ENCODE measurements at regions not wholly inside any gene's neighbourhood (a gene's known extent, or its start where the extent isn't known, plus 50 kb on each side); places are given as distances from the start of the nearest gene placed in this dataset.

- peaks cover 0 to 6% (median 2%) of the 10 kb centered on the region in 3 donors for H3K9me3 ChIP-seq (ENCODE audit: control insufficient read depth in 2 of 3, insufficient read depth in 1 of 3, low read length in 3 of 3)
- FAIRE-seq (no peak), DNase-seq (no peak)
- H3K9ac ChIP-seq (ENCODE audit: low read length in 3 of 3), result no peak overlapping the region
- H3K4me1 ChIP-seq (ENCODE audit: control insufficient read depth in 2 of 3, insufficient read depth in 2 of 3, low read depth in 1 of 3, low read length in 3 of 3), result no peaks in the 10 kb centered on the region
- intact Hi-C loops (cut with DNase I), result no loop called here
- H3K4me3 ChIP-seq (ENCODE audit: low read length in 3 of 3), result no peak overlapping the region
- no peaks in the 10 kb centered on the region for H3K36me3 ChIP-seq (ENCODE audit: control insufficient read depth in 2 of 3, insufficient read depth in 3 of 3, low read length in 3 of 3)
- TF ChIP-seq CTCF (IDR thresholded peaks at IDR 0.05; ENCODE audit: borderline replicate concordance, extremely low read depth, insufficient read depth), result no peak
- H3K27ac ChIP-seq (ENCODE audit: low read depth in 2 of 2, low read length in 2 of 2), result no peak overlapping the region
- H3K27me3 ChIP-seq (ENCODE audit: control insufficient read depth, insufficient read depth, low read length), result no peaks in the 10 kb centered on the region
Measured at GRCh38 chr7:45390731-45391130, 183.4 kb upstream of the ADCY1 start.

DNA sequence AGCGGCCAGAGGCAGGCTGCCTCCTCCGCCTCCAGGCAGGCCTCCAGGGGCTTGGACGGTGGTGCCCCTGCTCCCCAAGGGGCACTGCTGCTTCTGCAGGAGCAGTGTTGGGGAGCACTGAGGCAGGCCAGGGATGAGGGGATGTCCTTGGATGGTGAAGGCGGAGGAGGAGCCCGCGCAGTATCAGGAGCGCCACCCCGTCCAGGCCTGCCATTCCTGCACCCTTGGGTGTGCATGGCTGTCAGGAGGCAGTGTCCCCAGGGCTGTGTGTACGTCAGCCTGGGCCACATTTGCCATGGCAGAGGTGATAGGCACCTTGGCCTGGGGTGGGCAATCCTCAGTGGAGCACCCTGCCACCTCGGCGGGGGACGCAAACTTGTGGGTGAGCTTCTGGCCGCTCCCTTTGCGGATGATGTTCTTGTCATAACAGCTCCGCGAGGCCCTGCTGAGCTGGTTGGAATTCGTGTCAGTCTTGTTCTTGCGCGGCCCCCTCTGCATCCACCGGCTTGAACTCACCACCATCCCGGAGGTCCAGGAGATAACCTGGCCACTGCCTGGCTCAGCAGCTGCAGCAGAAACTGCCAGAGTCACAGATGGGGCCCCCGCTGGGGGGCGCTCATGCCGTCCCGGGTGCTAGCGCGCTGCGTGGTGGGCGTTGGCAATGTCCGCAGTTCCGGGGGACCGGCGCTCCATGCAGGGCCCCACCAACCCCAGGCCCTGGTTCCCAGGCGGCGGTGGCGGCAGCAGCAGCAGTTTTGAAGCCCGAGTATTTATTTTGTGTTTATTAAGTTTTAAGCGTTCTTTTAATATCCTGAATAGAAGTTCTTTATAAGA is 182.3 kb upstream of the ADCY1 start:
- no peaks in the 10 kb centered on the region for H3K36me3 ChIP-seq (ENCODE audit: control insufficient read depth in 2 of 3, insufficient read depth in 3 of 3, low read length in 3 of 3)
- no peak overlapping the region for H3K27ac ChIP-seq (ENCODE audit: low read depth in 2 of 2, low read length in 2 of 2)
- DNase-seq, result no peak
- no peak overlapping the region for H3K4me3 ChIP-seq (ENCODE audit: low read length in 3 of 3)
- no peak overlapping the region for H3K9ac ChIP-seq (ENCODE audit: low read length in 3 of 3)
- peaks cover 0 to 6% (median 2%) of the 10 kb centered on the region in 3 donors for H3K9me3 ChIP-seq (ENCODE audit: control insufficient read depth in 2 of 3, insufficient read depth in 1 of 3, low read length in 3 of 3)
- no peaks in the 10 kb centered on the region for H3K4me1 ChIP-seq (ENCODE audit: control insufficient read depth in 2 of 3, insufficient read depth in 2 of 3, low read depth in 1 of 3, low read length in 3 of 3)
- no peak for FAIRE-seq
- no peak for TF ChIP-seq CTCF (IDR thresholded peaks at IDR 0.05; ENCODE audit: borderline replicate concordance, extremely low read depth, insufficient read depth)
- no peaks in the 10 kb centered on the region for H3K27me3 ChIP-seq (ENCODE audit: control insufficient read depth, insufficient read depth, low read length)
- intact Hi-C loops (cut with DNase I), result no loop called here

GRCh38 chr7:45394117-45394708 is 180.0 kb upstream of the ADCY1 start:
- no peak overlapping the region for H3K4me3 ChIP-seq (ENCODE audit: low read length in 3 of 3)
- H3K27me3 ChIP-seq (ENCODE audit: control insufficient read depth, insufficient read depth, low read length), result no peaks in the 10 kb centered on the region
- intact Hi-C loops (cut with DNase I), result no loop called here
- DNase-seq (no peak), FAIRE-seq (no peak)
- peaks cover 0 to 6% (median 2%) of the 10 kb centered on the region in 3 donors for H3K9me3 ChIP-seq (ENCODE audit: control insufficient read depth in 2 of 3, insufficient read depth in 1 of 3, low read length in 3 of 3)
- no peak overlapping the region for H3K27ac ChIP-seq (ENCODE audit: low read depth in 2 of 2, low read length in 2 of 2)
- H3K9ac ChIP-seq (ENCODE audit: low read length in 3 of 3), result no peak overlapping the region
- no peak for TF ChIP-seq CTCF (IDR thresholded peaks at IDR 0.05; ENCODE audit: borderline replicate concordance, extremely low read depth, insufficient read depth)
- no peaks in the 10 kb centered on the region for H3K36me3 ChIP-seq (ENCODE audit: control insufficient read depth in 2 of 3, insufficient read depth in 3 of 3, low read length in 3 of 3)
- no peaks in the 10 kb centered on the region for H3K4me1 ChIP-seq (ENCODE audit: control insufficient read depth in 2 of 3, insufficient read depth in 2 of 3, low read depth in 1 of 3, low read length in 3 of 3)

All from kidney (tissue), 13 donors.